ENCODE measurements at regions not wholly inside any gene's neighbourhood (a gene's known extent, or its start where the extent isn't known, plus 50 kb on each side); places are given as distances from the start of the nearest gene placed in this dataset.

- Mint-ChIP-seq H3K4me1 (peaks cover 22% of the 10 kb centered on the region), H3K27ac (no peak overlapping the region), H3K4me3 (no peak overlapping the region), H3K27me3 (ENCODE audit: low read depth) (no peaks in the 10 kb centered on the region), H3K9me3 (no peaks in the 10 kb centered on the region), H3K36me3 (no peaks in the 10 kb centered on the region)
- ChIA-PET CTCF (no interaction called here), POLR2A (no interaction called here)
- TF ChIP-seq ELF4 (CRISPR knock-in tag; IDR thresholded peaks at IDR 0.05; ENCODE audit: low read depth) = no peak
- no peak for TF ChIP-seq ZNF671 (CRISPR knock-in tag; IDR thresholded peaks at IDR 0.05)
- TF ChIP-seq CREB1 (CRISPR knock-in tag; IDR thresholded peaks at IDR 0.05) = no peak
- TF ChIP-seq MXD4 (CRISPR knock-in tag; IDR thresholded peaks at IDR 0.05; ENCODE audit: borderline replicate concordance) = no peak
- no peak for TF ChIP-seq ZNF219 (CRISPR knock-in tag; IDR thresholded peaks at IDR 0.05; ENCODE audit: borderline replicate concordance)
- no peak for TF ChIP-seq GTF2I (CRISPR knock-in tag; conservative IDR thresholded peaks at IDR 0.05)
- no peak for TF ChIP-seq CBFB (CRISPR knock-in tag; IDR thresholded peaks at IDR 0.05; ENCODE audit: low read depth)
- TF ChIP-seq NR3C1 (CRISPR knock-in tag; conservative IDR thresholded peaks at IDR 0.05; ENCODE audit: low read depth) = no peak
- no peak for TF ChIP-seq OVOL2 (CRISPR knock-in tag; IDR thresholded peaks at IDR 0.05; ENCODE audit: borderline replicate concordance)
- no peak for TF ChIP-seq NFATC4 (CRISPR knock-in tag; IDR thresholded peaks at IDR 0.05)
- TF ChIP-seq ATF1 (CRISPR knock-in tag; IDR thresholded peaks at IDR 0.05) = no peak
- ATAC-seq (no peak), DNase-seq (ENCODE audit: low spot score) (no peak)
Observed at GRCh38 chr15:45921978-45922377, 287.1 kb downstream of the SQOR start.

DNA sequence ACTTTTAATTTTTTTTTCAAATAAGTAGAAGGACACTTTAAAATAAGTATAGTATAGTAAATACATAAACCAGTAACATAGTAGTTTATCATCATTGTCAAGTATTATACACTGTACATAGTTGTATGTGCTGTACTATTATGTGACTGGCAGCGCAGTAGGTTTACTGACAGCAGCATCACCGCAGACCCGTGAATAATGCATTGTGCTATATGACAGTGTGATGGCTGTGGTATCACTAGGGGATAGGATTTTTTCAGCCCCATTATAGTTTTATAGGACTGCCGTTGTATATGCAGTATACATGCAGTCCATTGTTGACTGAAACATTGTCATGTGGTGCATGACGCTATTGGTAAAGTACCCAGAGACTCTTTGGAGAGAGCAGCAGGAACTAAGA lies 306.5 kb downstream of the SQOR start:
- 0 out of 2 replicates have a peak, but pooled peaks cover 3% of the 10 kb centered on the region for H3K9me3 Mint-ChIP-seq
- CTCF ChIA-PET = no interaction called here

More for the DNA sequence above, 306.5 kb downstream of the SQOR start:
- Mint-ChIP-seq H3K4me1 (peaks cover 8% of the 10 kb centered on the region), H3K4me3 (no peak overlapping the region), H3K27ac (no peak overlapping the region), H3K27me3 (ENCODE audit: low read depth) (no peaks in the 10 kb centered on the region), H3K36me3 (no peaks in the 10 kb centered on the region)
- POLR2A ChIA-PET = no interaction called here
- no peak for DNase-seq (ENCODE audit: low spot score)
- TF ChIP-seq EMX1 (CRISPR knock-in tag; IDR thresholded peaks at IDR 0.05) (no peak), GRHL2 (CRISPR knock-in tag; IDR thresholded peaks at IDR 0.05; ENCODE audit: insufficient replicate concordance, severe bottlenecking) (no peak), RORB (CRISPR knock-in tag; IDR thresholded peaks at IDR 0.05) (no peak), ZNF671 (CRISPR knock-in tag; IDR thresholded peaks at IDR 0.05) (no peak), ZSCAN18 (CRISPR knock-in tag; IDR thresholded peaks at IDR 0.05) (no peak), SP1 (CRISPR knock-in tag; conservative IDR thresholded peaks at IDR 0.05) (no peak), HMGA2 (CRISPR knock-in tag; IDR thresholded peaks at IDR 0.05) (no peak), IRF1 (CRISPR knock-in tag; IDR thresholded peaks at IDR 0.05) (no peak), MXD4 (CRISPR knock-in tag; IDR thresholded peaks at IDR 0.05; ENCODE audit: borderline replicate concordance) (no peak), TEAD1 (CRISPR knock-in tag; IDR thresholded peaks at IDR 0.05) (no peak), ARID4B (CRISPR knock-in tag; IDR thresholded peaks at IDR 0.05; ENCODE audit: borderline replicate concordance) (no peak), ZBTB21 (CRISPR knock-in tag; IDR thresholded peaks at IDR 0.05; ENCODE audit: borderline replicate concordance) (no peak), TP53 (CRISPR knock-in tag; IDR thresholded peaks at IDR 0.05) (no peak), ATF3 (CRISPR knock-in tag; conservative IDR thresholded peaks at IDR 0.05) (no peak), GTF2I (CRISPR knock-in tag; conservative IDR thresholded peaks at IDR 0.05) (no peak), NFATC4 (CRISPR knock-in tag; IDR thresholded peaks at IDR 0.05) (no peak), PRRX2 (CRISPR knock-in tag; IDR thresholded peaks at IDR 0.05) (no peak), SMAD4 (CRISPR knock-in tag; IDR thresholded peaks at IDR 0.05) (no peak)
- TF ChIP-seq, protein P1, sequence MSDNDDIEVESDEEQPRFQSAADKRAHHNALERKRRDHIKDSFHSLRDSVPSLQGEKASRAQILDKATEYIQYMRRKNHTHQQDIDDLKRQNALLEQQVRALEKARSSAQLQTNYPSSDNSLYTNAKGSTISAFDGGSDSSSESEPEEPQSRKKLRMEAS (CRISPR knock-in tag; IDR thresholded peaks at IDR 0.05) = no peak
- TF ChIP-seq, protein P2, sequence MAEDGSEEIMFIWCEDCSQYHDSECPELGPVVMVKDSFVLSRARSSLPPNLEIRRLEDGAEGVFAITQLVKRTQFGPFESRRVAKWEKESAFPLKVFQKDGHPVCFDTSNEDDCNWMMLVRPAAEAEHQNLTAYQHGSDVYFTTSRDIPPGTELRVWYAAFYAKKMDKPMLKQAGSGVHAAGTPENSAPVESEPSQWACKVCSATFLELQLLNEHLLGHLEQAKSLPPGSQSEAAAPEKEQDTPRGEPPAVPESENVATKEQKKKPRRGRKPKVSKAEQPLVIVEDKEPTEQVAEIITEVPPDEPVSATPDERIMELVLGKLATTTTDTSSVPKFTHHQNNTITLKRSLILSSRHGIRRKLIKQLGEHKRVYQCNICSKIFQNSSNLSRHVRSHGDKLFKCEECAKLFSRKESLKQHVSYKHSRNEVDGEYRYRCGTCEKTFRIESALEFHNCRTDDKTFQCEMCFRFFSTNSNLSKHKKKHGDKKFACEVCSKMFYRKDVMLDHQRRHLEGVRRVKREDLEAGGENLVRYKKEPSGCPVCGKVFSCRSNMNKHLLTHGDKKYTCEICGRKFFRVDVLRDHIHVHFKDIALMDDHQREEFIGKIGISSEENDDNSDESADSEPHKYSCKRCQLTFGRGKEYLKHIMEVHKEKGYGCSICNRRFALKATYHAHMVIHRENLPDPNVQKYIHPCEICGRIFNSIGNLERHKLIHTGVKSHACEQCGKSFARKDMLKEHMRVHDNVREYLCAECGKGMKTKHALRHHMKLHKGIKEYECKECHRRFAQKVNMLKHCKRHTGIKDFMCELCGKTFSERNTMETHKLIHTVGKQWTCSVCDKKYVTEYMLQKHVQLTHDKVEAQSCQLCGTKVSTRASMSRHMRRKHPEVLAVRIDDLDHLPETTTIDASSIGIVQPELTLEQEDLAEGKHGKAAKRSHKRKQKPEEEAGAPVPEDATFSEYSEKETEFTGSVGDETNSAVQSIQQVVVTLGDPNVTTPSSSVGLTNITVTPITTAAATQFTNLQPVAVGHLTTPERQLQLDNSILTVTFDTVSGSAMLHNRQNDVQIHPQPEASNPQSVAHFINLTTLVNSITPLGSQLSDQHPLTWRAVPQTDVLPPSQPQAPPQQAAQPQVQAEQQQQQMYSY (CRISPR knock-in tag; IDR thresholded peaks at IDR 0.05) = no peak
- ATAC-seq = no peak

Data from WTC11 (cell line).